ENCODE measurements at regions not wholly inside any gene's neighbourhood (a gene's known extent, or its start where the extent isn't known, plus 50 kb on each side); places are given as distances from the start of the nearest gene placed in this dataset.

- no peak for DNase-seq (ENCODE audit: low spot score)
- TF ChIP-seq CTCF (IDR thresholded peaks at IDR 0.05; ENCODE audit: extremely low read depth, missing control alignments), result no peak
These were observed 90.4 kb downstream of the SYNE3 start for GRCh38 chr14:95426116-95426475.

- TF ChIP-seq CTCF (IDR thresholded peaks at IDR 0.05; ENCODE audit: extremely low read depth, missing control alignments), result no peak
- DNase-seq (ENCODE audit: low spot score), result no peak
These were observed 90.9 kb downstream of the SYNE3 start for GRCh38 chr14:95425369-95426115.

GRCh38 chr14:95424529-95424928 lies 91.9 kb downstream of the SYNE3 start:
- DNase-seq (ENCODE audit: low spot score), result no peak
- TF ChIP-seq CTCF (IDR thresholded peaks at IDR 0.05; ENCODE audit: extremely low read depth, missing control alignments), result no peak

- TF ChIP-seq CTCF (IDR thresholded peaks at IDR 0.05; ENCODE audit: extremely low read depth, missing control alignments), result no peak
- DNase-seq (ENCODE audit: low spot score), result no peak
These were observed 94.7 kb downstream of the SYNE3 start for GRCh38 chr14:95421741-95422140.

- DNase-seq (ENCODE audit: low spot score), result no peak
- TF ChIP-seq CTCF (IDR thresholded peaks at IDR 0.05; ENCODE audit: extremely low read depth, missing control alignments), result no peak
These were observed 96.4 kb downstream of the SYNE3 start for GRCh38 chr14:95420060-95420459.

GRCh38 chr14:95419569-95419968 lies 96.9 kb downstream of the SYNE3 start:
- no peak for DNase-seq (ENCODE audit: low spot score)
- no peak for TF ChIP-seq CTCF (IDR thresholded peaks at IDR 0.05; ENCODE audit: extremely low read depth, missing control alignments)

GRCh38 chr14:95418858-95419257 lies 97.6 kb downstream of the SYNE3 start:
- no peak for DNase-seq (ENCODE audit: low spot score)
- no peak for TF ChIP-seq CTCF (IDR thresholded peaks at IDR 0.05; ENCODE audit: extremely low read depth, missing control alignments)

Measured in GM20000 (cell line).